ENCODE measurements at regions not wholly inside any gene's neighbourhood (a gene's known extent, or its start where the extent isn't known, plus 50 kb on each side); places are given as distances from the start of the nearest gene placed in this dataset.
"Not testable (repeated sequence)": the region's sequence is repeated elsewhere in the genome, so short reads cannot be mapped to it uniquely, and the experiment has no call there.

DNA sequence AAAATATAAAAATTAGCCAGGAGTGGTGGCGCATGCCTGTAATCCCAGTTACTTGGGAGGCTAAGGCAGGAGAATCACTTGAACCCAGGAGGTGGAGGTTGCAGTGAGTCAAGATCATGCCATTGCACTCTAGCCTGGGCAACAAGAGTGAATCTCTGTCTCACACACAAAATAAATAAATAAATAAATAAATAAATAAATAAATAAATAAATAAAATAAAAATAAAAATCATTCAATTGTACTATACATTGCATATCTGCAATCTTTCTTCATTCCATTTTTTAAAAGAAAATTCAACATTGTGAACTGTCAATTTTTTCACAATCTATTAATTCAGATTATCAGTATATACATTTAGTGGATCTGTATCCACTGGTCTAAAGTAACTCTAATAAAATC lies 193.9 kb downstream of the TMEM47 start:
- TF ChIP-seq EZH2 (IDR thresholded peaks at IDR 0.05; ENCODE audit: borderline replicate concordance, low read depth, low read length, severe bottlenecking); POLR2AphosphoS5 (IDR thresholded peaks at IDR 0.05; ENCODE audit: insufficient read depth, low read depth, low read length); FOS (IDR thresholded peaks at IDR 0.05; ENCODE audit: borderline replicate concordance, insufficient read depth, low read length); POLR2A (IDR thresholded peaks at IDR 0.05; ENCODE audit: low read depth, low read length); JUN (IDR thresholded peaks at IDR 0.05; ENCODE audit: borderline replicate concordance, insufficient read depth, insufficient read length, low read depth); MYC (IDR thresholded peaks at IDR 0.05; ENCODE audit: low read depth, low read length): not testable (repeated sequence)
- TF ChIP-seq, protein P1, sequence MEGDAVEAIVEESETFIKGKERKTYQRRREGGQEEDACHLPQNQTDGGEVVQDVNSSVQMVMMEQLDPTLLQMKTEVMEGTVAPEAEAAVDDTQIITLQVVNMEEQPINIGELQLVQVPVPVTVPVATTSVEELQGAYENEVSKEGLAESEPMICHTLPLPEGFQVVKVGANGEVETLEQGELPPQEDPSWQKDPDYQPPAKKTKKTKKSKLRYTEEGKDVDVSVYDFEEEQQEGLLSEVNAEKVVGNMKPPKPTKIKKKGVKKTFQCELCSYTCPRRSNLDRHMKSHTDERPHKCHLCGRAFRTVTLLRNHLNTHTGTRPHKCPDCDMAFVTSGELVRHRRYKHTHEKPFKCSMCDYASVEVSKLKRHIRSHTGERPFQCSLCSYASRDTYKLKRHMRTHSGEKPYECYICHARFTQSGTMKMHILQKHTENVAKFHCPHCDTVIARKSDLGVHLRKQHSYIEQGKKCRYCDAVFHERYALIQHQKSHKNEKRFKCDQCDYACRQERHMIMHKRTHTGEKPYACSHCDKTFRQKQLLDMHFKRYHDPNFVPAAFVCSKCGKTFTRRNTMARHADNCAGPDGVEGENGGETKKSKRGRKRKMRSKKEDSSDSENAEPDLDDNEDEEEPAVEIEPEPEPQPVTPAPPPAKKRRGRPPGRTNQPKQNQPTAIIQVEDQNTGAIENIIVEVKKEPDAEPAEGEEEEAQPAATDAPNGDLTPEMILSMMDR (IDR thresholded peaks at IDR 0.05; ENCODE audit: extremely low read depth in 1 of 2, insufficient read depth in 1 of 2, low read depth in 1 of 2, low read length in 2 of 2), result not testable (repeated sequence)
- TF ChIP-seq, protein P2, sequence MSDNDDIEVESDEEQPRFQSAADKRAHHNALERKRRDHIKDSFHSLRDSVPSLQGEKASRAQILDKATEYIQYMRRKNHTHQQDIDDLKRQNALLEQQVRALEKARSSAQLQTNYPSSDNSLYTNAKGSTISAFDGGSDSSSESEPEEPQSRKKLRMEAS (IDR thresholded peaks at IDR 0.05; ENCODE audit: insufficient read depth, insufficient read length), result not testable (repeated sequence)

All from endothelial cell of umbilical vein (primary cell).